HG03520 (cell line): ENCODE measurements at regions not wholly inside any gene's neighbourhood (a gene's known extent, or its start where the extent isn't known, plus 50 kb on each side); places are given as distances from the start of the nearest gene placed in this dataset.

Source experiments
- ATAC-seq: cut with Tn5 transposase; IDR thresholded peaks from one replicate; pipeline ENCODE4 v1.9.1; 2021; ENCODE audit warnings: mild to moderate bottlenecking, moderate library complexity; ENCODE audit not compliant: unreplicated experiment

GRCh38 chr1:58861506-58861905, 77.7 kb upstream of the JUN start:
- ATAC-seq, result no peak

- no peak for ATAC-seq
Observed at GRCh38 chr1:58862728-58863385, 79.0 kb upstream of the JUN start.

DNA sequence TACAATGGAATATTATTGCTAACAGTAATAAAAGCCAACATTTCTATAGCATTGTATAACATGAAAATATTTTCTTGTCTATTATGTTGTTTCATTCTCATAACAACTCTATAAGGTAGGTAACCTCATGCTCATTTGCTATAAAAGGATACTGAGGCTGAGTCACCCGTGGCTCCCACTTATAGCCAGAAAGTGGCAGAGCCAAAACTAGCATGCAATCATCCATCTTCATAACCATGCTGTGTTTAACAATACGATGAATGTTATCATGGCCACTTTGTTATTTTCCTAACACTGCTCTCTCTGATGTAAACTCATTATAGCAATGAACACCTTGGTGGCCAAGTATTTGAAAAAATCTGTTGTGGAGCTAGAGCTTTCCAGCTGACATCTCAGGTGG, 80.8 kb upstream of the JUN start:
- no peak for ATAC-seq

GRCh38 chr1:58866578-58866977, 82.7 kb upstream of the JUN start:
- no peak for ATAC-seq

GRCh38 chr1:58869638-58870297, 85.9 kb upstream of the JUN start:
- ATAC-seq, result no peak

GRCh38 chr1:58870298-58870676, 86.4 kb upstream of the JUN start:
- ATAC-seq, result no peak

DNA sequence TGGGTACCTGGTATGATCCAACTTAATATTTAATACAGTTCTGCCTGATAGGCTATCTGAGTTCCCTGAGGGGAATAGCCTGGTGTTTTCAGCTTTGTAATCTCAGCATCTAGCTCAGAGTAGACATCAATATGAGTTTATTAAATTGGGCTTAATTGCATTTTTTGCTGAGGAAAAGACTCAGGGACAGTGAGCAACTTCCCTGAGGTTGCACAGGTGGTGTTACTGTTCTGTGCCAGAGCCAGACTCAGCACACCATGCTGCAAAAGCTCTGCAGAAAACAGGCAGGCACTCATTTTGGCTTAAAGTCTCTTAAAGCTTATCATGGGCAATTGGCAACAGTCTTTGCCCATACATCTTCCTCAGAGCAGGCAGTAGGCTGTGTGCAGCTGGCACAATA, 90.5 kb upstream of the JUN start:
- no peak for ATAC-seq

DNA sequence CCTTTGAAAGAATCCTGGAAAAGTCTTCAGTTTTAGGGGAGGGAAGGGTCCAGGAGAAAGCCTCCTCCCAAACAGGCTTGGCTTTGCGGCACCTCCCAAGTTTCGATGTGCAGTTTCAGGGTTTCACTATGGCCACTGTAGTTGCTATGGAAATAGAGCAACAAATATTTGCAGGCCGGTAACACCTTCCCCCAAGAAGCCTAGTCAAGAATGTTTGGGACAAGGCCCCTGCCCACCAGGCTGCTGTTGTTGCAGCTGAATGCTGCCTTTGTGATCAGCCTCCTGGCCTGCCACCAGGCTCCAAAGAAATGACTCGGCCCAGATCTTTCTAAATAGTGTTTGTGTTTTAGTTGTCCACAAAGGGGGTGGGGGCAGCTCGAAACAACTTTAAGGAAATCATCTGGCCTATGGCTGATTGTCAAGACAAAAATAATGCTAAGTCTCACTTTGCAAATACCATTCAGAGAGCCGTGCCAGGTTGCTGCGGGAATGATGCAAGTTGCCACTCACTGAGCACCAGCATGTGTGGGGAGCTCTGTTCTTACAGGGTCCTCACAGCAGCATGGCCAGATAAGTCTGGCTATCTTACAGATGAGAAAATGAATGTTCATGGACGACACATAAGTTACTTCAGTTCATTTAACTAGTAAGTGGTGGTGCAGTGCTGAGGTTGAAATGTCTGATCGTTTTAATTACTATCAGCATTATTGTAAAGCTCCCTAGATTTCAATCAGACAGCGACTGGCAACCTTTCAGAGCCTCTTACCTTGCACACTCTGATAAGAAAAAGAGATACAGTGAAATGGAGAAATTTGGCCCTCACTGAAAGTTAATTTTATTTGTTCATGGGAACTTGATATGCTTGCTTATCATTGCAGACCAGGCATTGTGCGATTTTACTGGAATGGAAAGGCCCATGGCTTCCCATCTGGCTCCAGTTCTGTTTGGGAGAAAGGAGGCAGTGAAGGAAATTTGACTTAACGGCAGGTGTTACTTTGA, 91.2 kb upstream of the JUN start:
- ATAC-seq, result no peak

DNA sequence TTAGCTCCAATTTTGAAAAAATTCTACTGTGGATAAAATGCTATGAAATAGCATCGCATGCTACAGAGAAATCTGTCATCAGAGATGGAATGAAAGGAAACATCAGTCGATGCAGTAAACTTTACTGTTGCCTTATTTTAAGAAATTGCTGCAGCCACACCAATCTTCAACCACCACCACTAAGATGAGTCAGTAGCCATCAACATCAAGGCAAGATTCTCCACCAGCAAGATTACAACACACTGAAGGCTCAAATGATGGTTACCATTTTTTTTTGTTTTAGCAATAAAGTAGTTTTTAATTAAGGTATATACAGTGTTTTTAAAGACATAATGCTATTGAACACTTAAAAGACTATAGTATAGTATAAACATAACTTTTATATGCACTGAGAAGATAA, 95.6 kb upstream of the JUN start:
- ATAC-seq, result no peak

DNA sequence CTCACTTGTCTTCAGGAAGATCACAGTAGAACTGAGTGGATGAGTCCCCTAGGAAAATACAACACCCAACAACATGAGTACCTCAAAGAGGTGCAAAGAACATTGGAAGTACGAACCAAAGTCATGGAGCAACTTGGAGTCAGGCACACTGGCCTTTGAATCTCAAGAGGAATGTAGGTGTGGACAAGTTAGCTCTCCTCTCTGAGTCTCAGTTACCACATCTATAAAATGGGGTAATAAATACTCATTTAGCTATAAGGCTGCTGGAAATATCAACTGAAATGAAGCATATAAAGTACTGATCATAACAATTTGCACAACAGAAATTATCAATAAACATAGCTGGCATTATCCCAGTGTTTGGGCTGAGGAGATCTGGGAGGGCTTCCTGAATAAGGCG, 96.7 kb upstream of the JUN start:
- no peak for ATAC-seq

DNA sequence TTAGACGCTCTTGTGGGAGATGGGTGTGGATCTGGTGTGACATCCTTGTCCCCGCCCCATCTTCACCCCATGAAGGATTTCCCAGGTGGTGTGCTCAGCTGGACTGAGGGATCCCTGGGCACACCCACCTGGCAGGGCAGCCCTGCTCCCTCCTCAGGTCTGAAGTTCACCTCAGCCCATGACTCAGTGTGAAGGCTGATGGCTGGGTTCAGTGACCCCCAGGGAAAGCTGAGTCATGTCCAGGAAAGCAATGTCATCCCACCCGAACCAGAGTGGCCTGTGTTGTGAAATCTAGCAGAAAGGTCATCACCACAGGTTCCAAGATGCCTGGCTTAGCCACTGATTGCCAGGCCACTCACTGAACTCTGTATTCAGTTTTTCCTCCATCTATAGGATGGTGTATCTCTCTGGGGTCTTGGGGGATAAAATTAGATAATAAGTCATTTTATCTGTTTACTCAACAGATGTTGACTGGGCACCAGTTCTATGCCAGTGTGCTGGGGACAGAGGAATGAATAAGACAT, 97.7 kb upstream of the JUN start:
- ATAC-seq, result no peak

DNA sequence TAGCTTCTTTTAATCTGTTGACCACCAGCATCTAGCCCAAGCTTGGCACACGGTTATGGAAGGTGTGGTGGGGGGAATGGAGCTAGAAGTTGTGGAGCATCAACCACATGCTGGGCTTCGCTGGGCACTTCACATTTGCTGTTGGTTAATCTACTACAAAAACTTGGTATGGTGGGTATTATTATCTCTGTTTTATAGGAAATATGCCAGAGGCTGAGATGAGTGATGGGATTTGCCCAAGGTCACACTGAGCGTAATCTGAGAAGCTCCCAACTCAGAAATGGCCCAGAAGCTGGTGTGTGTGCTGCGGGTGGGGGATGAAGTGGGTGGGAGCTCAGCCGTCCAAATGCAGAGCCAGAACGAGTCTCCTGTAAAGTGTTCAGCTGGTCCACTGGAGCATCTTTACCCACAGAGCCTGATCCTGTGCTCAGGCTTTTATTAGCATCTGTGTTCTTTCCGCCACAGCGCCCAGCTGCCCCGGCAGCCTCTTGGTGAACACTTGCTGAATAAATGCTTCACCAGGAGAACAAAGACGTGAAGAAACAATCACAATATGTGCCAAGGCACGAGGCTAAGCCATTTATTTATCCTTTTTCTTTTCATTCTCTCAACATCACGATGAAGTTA, 98.6 kb upstream of the JUN start:
- ATAC-seq, result no peak

GRCh38 chr1:58883037-58883887, 99.4 kb upstream of the JUN start:
- no peak for ATAC-seq

- no peak for ATAC-seq
Observed at GRCh38 chr1:58883888-58884482, 100.1 kb upstream of the JUN start.

GRCh38 chr1:58884706-58885661, 101.1 kb upstream of the JUN start:
- no peak for ATAC-seq

DNA sequence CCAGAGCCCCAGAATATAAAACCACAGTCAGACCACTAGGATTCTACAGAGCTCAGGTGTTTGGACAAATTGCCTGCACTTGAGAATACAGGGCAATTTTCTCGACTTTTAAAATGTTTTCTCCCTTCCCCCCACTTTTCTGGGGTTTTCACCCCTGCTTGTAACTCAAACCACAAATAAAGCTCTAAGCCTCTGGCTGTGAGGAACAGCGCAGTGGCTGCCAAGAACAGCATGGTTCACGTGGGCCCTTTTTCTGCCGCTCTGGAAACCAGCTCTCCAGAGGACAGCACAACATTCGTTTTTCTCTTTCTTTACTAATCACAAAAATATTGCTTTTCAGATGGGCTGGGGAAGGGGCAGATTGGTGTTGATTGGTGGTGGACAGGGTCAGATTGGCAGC, 102.2 kb upstream of the JUN start:
- ATAC-seq, result no peak

GRCh38 chr1:58886611-58887010, 102.8 kb upstream of the JUN start:
- ATAC-seq, result no peak

DNA sequence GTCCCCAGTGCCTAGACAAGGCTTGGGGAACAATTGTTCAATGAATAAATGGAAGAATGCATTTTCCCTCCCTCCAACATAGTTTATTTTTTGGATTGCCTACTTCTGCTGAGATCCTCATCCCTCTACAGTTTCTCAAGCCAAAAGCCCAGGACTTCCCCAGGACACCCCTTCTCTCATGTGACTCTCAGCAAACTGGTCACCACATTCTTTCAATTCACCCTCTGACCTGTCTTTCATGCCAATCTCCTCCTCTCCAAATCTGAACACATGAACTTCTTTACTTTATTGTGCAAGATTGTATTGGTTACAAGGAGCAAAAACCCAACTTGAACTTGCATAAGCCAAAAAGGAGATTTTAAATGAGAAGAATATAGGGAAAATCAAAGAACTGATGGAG, 103.2 kb upstream of the JUN start:
- ATAC-seq, result no peak

- no peak for ATAC-seq
Observed at GRCh38 chr1:58888833-58889232, 105.0 kb upstream of the JUN start.
